ENCODE measurements at regions not wholly inside any gene's neighbourhood (a gene's known extent, or its start where the extent isn't known, plus 50 kb on each side); places are given as distances from the start of the nearest gene placed in this dataset.
A peak's percentile ranks its signal among the peaks of the same experiment; 100 is the strongest.
"Not testable (repeated sequence)": the region's sequence is repeated elsewhere in the genome, so short reads cannot be mapped to it uniquely, and the experiment has no call there.

DNA sequence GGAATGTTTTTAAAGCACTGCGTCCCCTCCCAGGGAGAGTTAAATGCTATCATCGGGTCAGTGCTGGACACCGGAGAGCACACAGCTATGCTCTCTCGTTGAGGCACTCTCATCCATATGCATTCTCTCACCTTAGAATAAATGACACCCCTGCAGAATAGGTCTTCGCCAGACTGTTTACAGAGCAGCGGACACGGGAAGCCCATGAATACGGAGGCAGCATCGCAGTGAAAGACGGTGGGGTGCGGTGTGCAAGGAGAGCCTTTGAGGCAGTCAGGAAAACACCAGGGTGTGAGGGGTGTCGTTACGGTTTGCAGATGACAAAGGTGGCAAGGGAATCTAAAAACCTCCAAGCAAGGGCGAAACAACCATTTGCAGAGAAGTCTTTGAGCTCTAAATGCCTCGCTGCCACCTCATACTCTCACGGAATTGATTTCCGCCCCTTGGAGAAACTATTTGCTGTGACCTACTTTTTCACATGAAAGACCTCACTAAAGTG is 169.2 kb upstream of the FHL2 start:
- DNase-seq: no peak

DNA sequence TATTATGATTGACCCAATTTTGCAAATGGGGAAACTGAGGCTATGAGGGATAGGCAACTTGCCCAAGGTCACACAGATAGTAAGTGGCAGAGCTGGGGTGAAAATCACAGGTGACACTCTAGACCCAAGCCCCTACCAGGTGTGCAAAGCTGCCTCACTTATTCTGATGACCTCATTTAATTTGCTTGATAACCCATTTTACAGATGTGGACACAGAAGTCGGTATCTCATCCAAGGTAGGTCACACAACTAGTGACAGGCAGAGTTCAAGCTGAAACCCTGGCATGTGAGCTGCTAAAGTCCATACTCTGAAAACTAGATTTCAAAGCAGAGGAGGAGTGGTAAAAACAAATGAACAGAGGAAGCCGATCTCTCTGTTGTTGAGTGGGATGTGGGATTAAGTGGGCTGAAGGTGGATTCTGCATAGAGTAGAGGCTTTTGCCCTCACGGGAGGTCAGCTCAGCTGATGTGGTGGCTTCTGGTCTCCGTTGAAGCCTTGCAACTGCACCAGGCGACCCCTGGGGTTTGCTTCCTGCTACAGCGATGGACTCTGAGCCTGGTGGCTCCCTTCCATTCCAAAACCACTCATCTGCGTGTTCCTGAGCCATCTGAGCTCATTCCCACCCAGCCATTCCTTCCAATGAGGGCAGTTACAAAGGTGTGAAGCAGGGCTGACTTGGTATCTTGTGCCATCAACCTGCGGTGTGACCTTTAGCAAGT is 164.3 kb upstream of the FHL2 start:
- no peak for DNase-seq

- no peak for DNase-seq
These were observed 162.6 kb upstream of the FHL2 start for GRCh38 chr2:105561401-105561800.

GRCh38 chr2:105560157-105560556 is 161.3 kb upstream of the FHL2 start:
- DNase-seq: no peak

GRCh38 chr2:105557021-105557920 is 158.4 kb upstream of the FHL2 start:
- DNase-seq: no peak

DNA sequence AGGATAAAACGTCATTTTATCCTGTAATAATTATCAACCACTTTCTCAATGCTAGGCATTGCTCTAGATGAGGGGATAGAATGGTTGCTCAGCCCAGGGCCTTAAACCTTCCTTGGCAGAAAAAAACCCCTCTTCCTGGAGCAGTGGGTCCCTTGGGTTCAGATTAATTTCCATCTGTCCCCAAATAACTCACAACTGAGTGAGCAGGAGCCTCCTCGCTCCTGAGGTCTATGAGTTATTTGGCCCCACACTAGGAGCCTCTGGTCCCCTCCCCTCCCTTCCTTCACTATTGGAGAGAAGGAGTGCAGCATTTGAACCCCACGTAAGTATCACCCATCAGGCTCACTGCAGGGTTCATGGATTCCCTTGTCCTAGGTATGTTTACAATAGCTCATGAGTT is 157.5 kb upstream of the FHL2 start:
- DNase-seq: no peak

DNA sequence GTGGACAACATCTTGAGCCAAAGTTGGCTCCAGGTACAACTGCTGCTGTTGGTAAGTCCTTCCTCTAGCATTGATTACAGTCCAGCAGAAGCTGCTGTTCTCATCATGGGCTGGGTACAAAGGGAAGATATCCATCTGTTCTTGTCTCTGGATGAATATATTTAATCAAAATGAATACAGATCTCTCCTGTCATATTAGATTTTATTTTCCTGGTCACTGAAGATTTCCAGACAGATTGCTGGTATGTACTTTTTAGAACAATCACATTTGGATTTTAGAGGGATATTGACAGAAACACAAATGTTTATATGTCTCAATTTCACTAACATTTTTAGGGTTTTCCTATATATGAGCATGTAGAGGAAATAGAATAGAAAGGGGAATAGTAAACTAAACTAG is 155.4 kb upstream of the FHL2 start:
- DNase-seq: no peak

DNA sequence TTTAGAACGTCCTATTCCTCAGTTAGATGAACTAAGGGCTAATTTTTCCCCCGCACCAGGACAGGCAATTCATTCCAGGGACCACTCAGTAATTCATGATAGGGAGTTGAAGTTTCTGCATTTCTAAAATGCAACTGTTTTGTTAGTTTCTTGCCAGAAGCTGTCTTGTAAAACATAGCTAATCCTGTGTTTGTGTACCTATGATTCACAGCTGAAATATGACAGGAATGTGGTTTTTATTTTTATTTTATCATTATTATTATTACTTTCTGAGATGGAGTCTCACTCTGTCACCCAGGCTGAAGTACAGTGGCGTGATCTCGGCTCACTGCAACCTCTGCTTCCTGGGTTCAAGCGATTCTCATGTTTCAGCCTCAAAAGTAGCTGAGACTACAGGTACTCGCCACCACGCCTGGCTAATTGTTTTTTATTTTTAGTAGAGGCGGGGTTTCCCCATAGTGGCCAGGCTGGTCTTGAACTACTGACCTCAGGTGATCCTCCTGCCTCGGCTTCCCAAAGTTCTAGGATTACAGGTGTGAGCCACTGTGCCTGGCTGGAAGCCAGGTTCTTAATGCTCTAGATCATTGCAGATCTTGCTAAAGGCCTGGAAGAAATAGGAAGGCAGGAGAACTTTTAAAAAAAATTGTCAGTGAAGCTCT is 154.8 kb upstream of the FHL2 start:
- no peak for DNase-seq

GRCh38 chr2:105546628-105546974 is 147.8 kb upstream of the FHL2 start:
- peak in 1 of 2 donors; percentile 15 for DNase-seq

DNA sequence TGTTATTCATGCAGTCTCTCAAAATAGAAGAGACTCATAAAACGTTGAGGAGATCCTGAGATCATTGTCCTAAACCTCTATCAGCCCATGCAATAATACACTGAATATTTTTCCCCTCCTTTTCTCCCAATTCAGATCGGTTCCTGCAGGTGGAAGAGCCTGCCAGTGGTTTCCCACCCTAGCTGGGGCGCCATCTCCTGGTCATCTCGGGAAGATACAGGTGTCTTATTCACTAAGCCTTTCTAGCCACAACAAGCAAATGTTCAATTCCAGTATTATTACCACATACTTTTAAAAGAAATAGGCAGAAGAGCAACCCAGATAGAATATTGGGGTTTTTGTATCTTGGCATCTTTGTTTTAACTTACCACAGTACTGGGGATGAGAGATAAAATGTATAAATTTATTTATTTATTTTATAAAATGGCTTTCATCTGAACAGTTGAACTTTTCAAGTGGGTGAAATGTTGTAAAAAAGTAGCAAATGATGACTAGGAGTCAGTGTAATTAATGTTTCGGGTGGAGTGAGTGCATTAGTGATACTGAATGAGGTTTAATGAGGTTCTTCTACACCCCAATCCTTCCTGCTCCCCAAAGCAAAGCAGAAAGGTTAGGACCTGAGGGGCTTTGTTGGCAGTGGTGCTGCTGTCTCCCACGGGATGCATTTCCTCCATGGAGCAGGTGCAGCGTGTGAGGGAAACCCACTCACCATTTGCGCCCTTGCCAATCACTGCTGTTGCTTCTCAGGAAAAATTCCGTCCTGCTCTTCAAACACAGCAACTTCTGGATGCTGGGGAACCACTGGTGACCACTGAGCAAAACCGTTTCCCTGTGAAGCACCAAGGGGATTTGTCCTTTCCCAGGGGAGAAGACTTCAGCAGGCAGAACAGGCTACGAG is 147.1 kb upstream of the FHL2 start:
- DNase-seq: peak; percentile 58 to 67

- no peak for DNase-seq
These were observed 145.9 kb upstream of the FHL2 start for GRCh38 chr2:105544591-105545377.

DNA sequence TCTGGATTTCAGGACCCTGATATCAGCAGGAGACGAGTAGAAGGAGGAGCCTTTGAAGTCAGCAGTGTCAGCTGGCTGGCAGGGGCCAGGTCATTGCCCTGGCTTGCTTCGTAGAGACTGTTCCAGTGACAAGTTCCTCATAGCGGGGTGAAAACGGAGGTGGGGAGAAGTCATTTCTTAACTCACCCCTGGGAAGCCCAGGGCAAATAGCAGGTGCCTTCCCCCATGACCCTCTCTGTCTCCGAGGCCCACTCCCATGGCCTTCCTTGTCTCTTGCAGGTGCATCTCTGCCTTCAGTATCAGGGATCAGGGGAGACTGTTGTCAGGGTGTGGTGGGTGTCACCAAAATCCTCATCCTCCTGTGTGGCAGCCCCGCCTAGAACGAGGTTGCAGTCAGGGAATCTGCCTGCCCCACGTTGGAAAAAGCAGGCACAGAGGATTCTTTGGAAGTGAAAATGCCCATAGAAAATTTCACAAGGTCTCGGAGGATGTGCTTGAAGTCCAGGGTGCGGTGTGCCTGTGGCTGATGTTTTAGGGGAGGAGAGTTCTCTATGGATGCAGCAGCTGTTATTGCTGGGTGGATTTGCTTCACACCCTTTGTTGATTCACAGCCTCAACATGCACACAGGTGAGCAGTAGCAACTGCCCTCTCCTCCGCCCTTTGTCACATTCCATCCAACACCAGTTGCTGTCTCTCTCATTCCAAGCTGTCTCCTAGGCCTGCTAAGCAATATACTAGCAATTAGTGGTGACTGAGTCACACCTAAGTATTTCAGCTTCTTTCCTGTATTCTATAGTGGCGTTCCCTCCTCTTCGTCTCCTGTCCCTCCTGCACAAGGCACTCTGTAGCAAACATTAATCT is 142.6 kb upstream of the FHL2 start:
- no peak for DNase-seq

DNA sequence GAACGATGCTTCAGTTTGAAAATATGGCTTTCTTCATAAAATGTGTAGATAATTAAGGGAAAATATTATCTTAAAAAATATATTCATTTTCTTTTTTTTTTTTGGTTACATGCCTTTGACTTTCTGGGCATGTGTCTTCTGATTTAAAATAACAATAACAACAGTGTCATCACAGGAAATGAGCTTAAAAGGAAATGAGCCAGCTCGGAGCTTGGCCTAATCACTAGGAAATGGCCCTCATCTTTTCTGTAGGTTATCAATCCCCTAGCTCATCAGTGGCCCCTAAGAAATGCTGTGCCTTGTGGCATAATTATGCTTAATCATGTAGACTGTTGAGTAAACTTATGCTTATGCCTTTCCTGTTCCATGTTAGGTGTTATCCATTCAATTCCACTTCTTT is 141.8 kb upstream of the FHL2 start:
- no peak for DNase-seq

DNA sequence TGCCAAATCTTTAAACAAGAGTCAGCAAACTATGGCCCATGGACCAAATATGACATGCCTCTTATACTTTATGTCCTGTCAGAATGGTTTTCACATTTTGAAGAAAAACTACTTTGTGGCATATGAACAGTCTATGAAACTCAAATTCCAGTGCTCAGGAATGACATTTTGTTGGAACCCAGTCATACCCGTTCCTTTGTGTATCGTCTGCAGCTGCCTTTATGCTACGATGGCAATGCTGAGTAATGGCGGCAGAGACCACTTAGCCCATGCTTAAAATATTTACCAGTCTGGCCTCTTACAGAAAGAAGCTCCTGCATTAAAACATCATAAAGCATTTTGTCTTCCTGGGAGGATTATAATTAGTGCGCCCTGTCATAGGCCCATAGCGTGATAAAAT is 140.5 kb upstream of the FHL2 start:
- DNase-seq: no peak

DNA sequence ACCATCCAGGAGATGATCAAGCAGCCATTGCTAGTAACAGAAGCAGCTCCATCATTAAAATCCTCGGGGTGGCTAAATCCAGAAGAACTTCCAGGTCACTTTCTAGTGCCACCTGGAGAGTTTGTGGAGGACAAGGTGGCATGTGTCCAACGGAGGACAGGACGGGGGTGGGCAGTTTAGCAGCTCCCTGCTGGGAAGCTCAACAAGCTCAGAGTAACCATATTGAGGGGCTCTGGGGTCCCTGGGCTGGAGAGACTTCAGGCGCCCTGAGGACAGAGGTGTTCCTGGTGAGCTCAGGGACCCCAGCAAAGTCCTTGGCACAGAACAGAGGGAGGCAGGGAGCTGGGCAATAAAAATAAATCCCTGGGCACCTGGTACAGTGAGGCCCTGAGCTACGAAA is 140.0 kb upstream of the FHL2 start:
- DNase-seq: no peak

DNA sequence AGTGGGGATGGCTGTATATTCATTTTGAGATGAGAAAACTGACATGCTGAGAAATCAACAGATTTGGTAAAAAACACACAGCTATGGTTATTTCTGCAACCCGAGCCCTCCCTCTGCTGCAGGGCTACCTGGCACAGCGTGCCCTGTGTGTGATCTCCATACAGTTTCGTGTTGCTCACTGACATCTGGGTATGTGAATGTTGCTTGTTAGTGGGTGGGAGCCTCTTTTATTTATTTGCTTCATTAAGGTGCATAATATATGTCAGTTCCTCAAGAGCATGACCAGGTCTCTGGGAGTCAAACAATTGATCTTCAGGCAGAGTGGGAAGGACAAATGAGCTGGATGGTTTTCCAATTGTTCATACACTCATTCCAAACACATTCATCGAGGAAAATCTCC is 139.1 kb upstream of the FHL2 start:
- no peak for DNase-seq

- DNase-seq: no peak
These were observed 138.6 kb upstream of the FHL2 start for GRCh38 chr2:105537466-105537865.

GRCh38 chr2:105536175-105536574 is 137.3 kb upstream of the FHL2 start:
- DNase-seq: no peak

DNA sequence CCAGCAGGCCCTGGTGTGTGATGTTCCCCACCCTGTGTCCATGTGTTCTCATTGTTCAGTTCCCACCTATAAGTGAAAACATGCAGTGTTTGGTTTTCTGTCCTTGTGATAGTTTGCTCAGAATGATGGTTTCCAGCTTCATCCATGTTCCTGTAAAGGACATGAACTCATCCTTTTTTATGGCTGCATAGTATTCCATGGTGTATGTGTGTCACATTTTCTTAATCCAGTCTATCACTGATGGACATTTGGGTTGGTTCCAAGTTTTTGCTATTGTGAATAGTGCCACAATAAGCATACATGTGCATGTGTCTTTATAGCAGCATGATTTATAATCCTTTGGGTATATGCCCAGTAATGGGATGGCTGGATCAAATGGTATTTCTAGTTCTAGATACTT is 130.4 kb upstream of the FHL2 start:
- not testable (repeated sequence) for DNase-seq

DNA sequence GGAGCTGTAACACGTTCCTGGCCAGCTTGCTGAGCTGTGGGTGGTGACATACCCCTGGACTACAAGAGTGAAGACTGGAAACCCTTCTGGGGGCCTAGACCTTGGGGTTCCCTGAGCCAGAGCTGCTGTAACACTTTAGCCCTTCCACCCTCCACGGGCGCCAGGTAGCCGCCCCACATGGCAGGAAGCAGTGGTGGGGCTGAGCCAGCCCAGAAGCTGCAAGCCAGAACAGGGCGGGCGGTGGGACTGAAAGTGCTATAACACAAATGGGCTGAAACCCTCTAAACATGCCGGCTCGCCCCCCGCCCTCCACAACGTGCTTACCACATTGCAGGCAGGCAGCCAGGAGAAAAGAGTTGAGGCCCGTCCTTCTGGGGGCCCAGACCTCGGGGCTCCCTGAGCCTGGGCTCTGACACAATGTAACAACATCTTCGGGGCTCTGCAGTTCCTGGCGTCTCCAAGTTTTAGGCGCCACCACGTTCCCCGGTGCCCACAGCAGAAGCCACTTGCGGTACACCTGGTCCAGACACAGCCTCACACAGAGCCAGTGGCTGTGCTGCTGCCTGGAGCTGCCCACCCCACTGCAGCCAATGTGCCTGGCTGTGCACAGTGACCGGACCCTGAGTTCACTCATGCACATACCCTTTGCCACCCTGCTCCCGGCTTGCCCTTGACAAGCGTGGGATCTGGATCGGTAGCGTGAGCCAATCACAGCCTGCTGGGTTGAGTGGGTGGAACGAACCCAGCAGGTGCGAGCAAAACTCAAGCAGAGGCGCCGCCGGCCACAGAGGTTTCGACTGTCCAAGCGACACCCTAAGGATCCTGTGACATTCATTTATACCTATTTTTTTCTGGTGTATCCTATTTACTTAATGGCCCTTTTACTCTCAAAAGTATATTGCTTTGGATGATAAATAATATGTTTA is 127.4 kb upstream of the FHL2 start:
- DNase-seq: no peak
